Lower leg skin (tissue), 4 donors: ENCODE measurements at regions not wholly inside any gene's neighbourhood (a gene's known extent, or its start where the extent isn't known, plus 50 kb on each side); places are given as distances from the start of the nearest gene placed in this dataset.

Experiments
- DNase-seq, 2 donors: peaks; one replicate each; pipeline ENCODE4 v3.0.0-alpha.2; 2019; ENCODE audit warnings: low spot score in 2 of 2
- H3K4me3 ChIP-seq: fragments of 200-600 bp; sonication (generic); 2 replicates; pipeline ENCODE4 v1.5.1; 2017; ENCODE audit warnings: mild to moderate bottlenecking, low read depth; ENCODE audit not compliant: poor library complexity, severe bottlenecking
- CTCF ChIP-seq, 3 donors: fragments of 450-650 bp; IDR thresholded peaks; one replicate each; pipeline ENCODE4 v1.5.1; 2016; ENCODE audit warnings: antibody characterized with exemption in 3 of 3, mild to moderate bottlenecking in 3 of 3, moderate library complexity in 2 of 3
- POLR2A ChIP-seq, 2 donors: fragments of 450-650 bp; IDR thresholded peaks; one replicate each; pipeline ENCODE4 v1.6.1; 2016 to 2017; ENCODE audit warnings: antibody characterized with exemption in 2 of 2, mild to moderate bottlenecking in 1 of 2, moderate library complexity in 1 of 2
- WGBS, 2 donors: methylation state at CpG; one replicate each; pipeline ENCODE4 v1.1.5; 2018; 5-methylcytosine and 5-hydroxymethylcytosine counted together
- intact Hi-C: fragments of 100-400 bp; cut with DNase I; formaldehyde crosslinking; loops from one replicate; pipeline ENCODE4 v1.15.0; 2023; ENCODE audit warnings: low total_unique reads

DNA sequence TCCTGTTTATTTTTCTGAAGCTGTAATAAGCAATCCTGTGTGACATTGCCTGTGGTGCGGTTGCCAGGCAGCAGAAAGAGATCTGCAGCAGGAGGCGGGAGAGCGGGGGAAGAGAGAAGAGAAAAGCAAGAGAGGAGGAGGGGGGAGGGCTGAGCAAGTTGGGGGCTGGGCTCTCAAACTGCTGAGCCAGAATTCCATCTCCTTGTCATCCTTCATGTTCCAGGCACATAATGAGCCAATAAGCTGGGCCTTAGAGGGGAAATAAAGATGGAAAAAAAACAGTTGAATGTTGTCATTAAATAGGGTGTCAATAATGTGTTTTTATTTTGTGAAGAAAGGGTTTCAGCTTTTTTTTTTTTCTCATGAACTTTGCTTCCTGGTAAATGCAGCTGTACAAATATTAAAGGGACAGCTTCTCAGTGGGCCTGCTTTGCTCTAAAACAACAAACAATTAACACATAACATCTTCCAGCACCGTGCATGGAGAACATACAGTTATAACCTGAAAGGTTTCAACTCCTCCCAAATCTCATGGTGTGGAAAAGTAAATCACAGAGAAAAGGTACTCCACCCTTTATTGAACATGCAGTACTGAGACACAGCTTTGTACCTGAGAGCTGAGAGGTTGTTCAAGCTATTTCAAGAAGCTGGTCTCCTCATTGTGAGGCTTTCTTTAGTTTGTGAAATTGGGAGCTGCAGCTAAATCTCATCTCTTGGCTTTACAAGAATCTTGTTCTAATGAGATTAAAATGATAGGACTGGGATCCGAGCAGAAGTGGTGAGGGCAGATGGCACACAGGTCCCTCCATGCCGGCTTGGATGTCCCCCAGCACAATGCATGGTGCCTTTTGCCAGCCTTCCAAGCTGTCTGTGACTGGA is 451.1 kb upstream of the KCNMB2 start:
- intact Hi-C loops = no loop called here
- DNase-seq = peak; percentile 76 to 91
- TF ChIP-seq POLR2A (IDR thresholded peaks at IDR 0.05) (no peak), CTCF (IDR thresholded peaks at IDR 0.05) (no peak)
- no peak overlapping the region for H3K4me3 ChIP-seq
- 13 to 22% methylated on average over 6 of the region's 6 CpGs for WGBS, 2 donors

- TF ChIP-seq CTCF (IDR thresholded peaks at IDR 0.05) (no peak), POLR2A (IDR thresholded peaks at IDR 0.05) (no peak)
- no peak overlapping the region for H3K4me3 ChIP-seq
- no peak for DNase-seq
- intact Hi-C loops = no loop called here
Observed at GRCh38 chr3:178085817-178086123, 450.5 kb upstream of the KCNMB2 start.

DNA sequence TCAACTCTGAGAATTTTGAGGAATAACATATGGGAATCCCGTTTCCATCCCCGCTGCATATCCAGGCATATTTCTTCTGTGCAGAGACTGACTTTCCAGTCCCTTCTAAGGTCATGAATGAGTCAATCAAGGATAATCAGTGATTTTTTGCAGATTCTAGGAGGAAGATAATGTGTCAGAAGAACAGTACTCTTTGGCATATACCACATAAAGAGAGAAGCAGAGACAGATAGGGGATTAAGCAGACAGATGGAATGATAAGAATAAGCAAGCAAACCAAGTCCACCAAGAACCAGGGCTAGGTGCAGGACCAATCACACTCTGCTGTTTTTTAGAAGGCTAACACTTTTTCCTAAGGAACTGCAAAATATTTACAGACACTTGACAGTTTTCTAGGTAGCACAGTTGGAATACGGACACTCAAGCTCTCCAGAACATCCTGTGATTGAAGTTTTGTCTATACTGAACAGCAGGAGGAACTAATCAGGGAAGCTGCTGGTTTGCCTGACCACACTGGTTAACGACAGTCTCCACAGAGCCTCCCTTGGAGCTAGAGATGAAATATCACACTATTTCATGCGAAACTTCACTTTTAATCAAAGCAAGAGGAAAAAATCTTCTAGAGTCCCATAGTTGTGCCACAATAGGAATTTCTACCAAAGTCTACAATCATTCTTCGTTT is 450.0 kb upstream of the KCNMB2 start:
- no peak overlapping the region for H3K4me3 ChIP-seq
- 77 to 78% methylated on average over 6 of the region's 6 CpGs for WGBS, 2 donors
- no peak for DNase-seq
- TF ChIP-seq CTCF (IDR thresholded peaks at IDR 0.05) (no peak), POLR2A (IDR thresholded peaks at IDR 0.05) (no peak)
- intact Hi-C loops = no loop called here

GRCh38 chr3:178087376-178087775 is 448.9 kb upstream of the KCNMB2 start:
- intact Hi-C loops = no loop called here
- no peak overlapping the region for H3K4me3 ChIP-seq
- TF ChIP-seq CTCF (IDR thresholded peaks at IDR 0.05) = no peak
- TF ChIP-seq POLR2A (IDR thresholded peaks at IDR 0.05) = no peak
- no peak for DNase-seq

- H3K4me3 ChIP-seq = no peak overlapping the region
- WGBS, 2 donors = 76 to 79% methylated on average over 1 of the region's 1 CpG
- TF ChIP-seq CTCF (IDR thresholded peaks at IDR 0.05) = no peak
- no peak for TF ChIP-seq POLR2A (IDR thresholded peaks at IDR 0.05)
- no peak for DNase-seq
- intact Hi-C loops = no loop called here
Observed at GRCh38 chr3:178088963-178089362, 447.3 kb upstream of the KCNMB2 start.
